ENCODE measurements at regions not wholly inside any gene's neighbourhood (a gene's known extent, or its start where the extent isn't known, plus 50 kb on each side); places are given as distances from the start of the nearest gene placed in this dataset.

GRCh38 chr5:143930561-143930960, 118.6 kb downstream of the HMHB1 start:
- Histone ChIP-seq H3K27me3 (no peaks in the 10 kb centered on the region), H3K9me3 (no peaks in the 10 kb centered on the region), H3K4me3 (no peak overlapping the region), H3K36me3 (no peaks in the 10 kb centered on the region), H3K27ac (no peak overlapping the region), H3K4me1 (no peaks in the 10 kb centered on the region)
- no peak for TF ChIP-seq CTCF (IDR thresholded peaks at IDR 0.05)
- no peak for DNase-seq (ENCODE audit: low spot score in 2 of 2)
- intact Hi-C loops (cut with DNase I), result no loop called here

GRCh38 chr5:143931476-143931875, 119.5 kb downstream of the HMHB1 start:
- no peaks in the 10 kb centered on the region for H3K36me3 ChIP-seq
- H3K27ac ChIP-seq, result no peak overlapping the region
- no peaks in the 10 kb centered on the region for H3K9me3 ChIP-seq
- H3K4me1 ChIP-seq, result no peaks in the 10 kb centered on the region
- intact Hi-C loops (cut with DNase I), result no loop called here
- no peaks in the 10 kb centered on the region for H3K27me3 ChIP-seq
- no peak for TF ChIP-seq CTCF (IDR thresholded peaks at IDR 0.05)
- no peak overlapping the region for H3K4me3 ChIP-seq
- DNase-seq (ENCODE audit: low spot score in 2 of 2), result no peak

- Histone ChIP-seq H3K36me3 (no peaks in the 10 kb centered on the region), H3K4me1 (no peaks in the 10 kb centered on the region), H3K27ac (no peak overlapping the region), H3K4me3 (no peak overlapping the region), H3K27me3 (no peaks in the 10 kb centered on the region), H3K9me3 (no peaks in the 10 kb centered on the region)
- no peak for TF ChIP-seq CTCF (IDR thresholded peaks at IDR 0.05)
- intact Hi-C loops (cut with DNase I), result no loop called here
- DNase-seq (ENCODE audit: low spot score in 2 of 2), result no peak
Observed at GRCh38 chr5:143931986-143932385, 120.0 kb downstream of the HMHB1 start.

GRCh38 chr5:143932584-143932983, 120.6 kb downstream of the HMHB1 start:
- H3K27me3 ChIP-seq, result no peaks in the 10 kb centered on the region
- no peak overlapping the region for H3K4me3 ChIP-seq
- no peak for DNase-seq (ENCODE audit: low spot score in 2 of 2)
- H3K9me3 ChIP-seq, result no peaks in the 10 kb centered on the region
- intact Hi-C loops (cut with DNase I), result no loop called here
- H3K36me3 ChIP-seq, result no peaks in the 10 kb centered on the region
- no peaks in the 10 kb centered on the region for H3K4me1 ChIP-seq
- H3K27ac ChIP-seq, result no peak overlapping the region
- TF ChIP-seq CTCF (IDR thresholded peaks at IDR 0.05), result no peak

GRCh38 chr5:143933451-143933850, 121.5 kb downstream of the HMHB1 start:
- no peaks in the 10 kb centered on the region for H3K27me3 ChIP-seq
- intact Hi-C loops (cut with DNase I), result no loop called here

More at GRCh38 chr5:143933451-143933850, 121.5 kb downstream of the HMHB1 start:
- Histone ChIP-seq H3K27ac (no peak overlapping the region), H3K9me3 (no peaks in the 10 kb centered on the region), H3K4me3 (no peak overlapping the region), H3K36me3 (no peaks in the 10 kb centered on the region), H3K4me1 (no peaks in the 10 kb centered on the region)
- no peak for TF ChIP-seq CTCF (IDR thresholded peaks at IDR 0.05)
- DNase-seq (ENCODE audit: low spot score in 2 of 2), result no peak
